ENCODE measurements at regions not wholly inside any gene's neighbourhood (a gene's known extent, or its start where the extent isn't known, plus 50 kb on each side); places are given as distances from the start of the nearest gene placed in this dataset.
"Not testable (repeated sequence)": the region's sequence is repeated elsewhere in the genome, so short reads cannot be mapped to it uniquely, and the experiment has no call there.

GRCh38 chr1:58206749-58207148 lies 339.8 kb downstream of the OMA1 start:
- H3K4me3 ChIP-seq (ENCODE audit: low read depth, low read length) = no peak overlapping the region

GRCh38 chr1:58204284-58204683 lies 342.2 kb downstream of the OMA1 start:
- H3K4me3 ChIP-seq (ENCODE audit: low read depth, low read length) = no peak overlapping the region

GRCh38 chr1:58201492-58202106 lies 344.9 kb downstream of the OMA1 start:
- H3K4me3 ChIP-seq (ENCODE audit: low read depth, low read length) = no peak overlapping the region

- H3K4me3 ChIP-seq (ENCODE audit: low read depth, low read length) = no peak overlapping the region
Observed at GRCh38 chr1:58200437-58200836, 346.1 kb downstream of the OMA1 start.

GRCh38 chr1:58197811-58198210 lies 348.7 kb downstream of the OMA1 start:
- H3K4me3 ChIP-seq (ENCODE audit: low read depth, low read length) = no peak overlapping the region

GRCh38 chr1:58190267-58190988 lies 356.1 kb downstream of the OMA1 start:
- H3K4me3 ChIP-seq (ENCODE audit: low read depth, low read length) = no peak overlapping the region

GRCh38 chr1:58189453-58189852 lies 357.1 kb downstream of the OMA1 start:
- H3K4me3 ChIP-seq (ENCODE audit: low read depth, low read length) = no peak overlapping the region

- no peak overlapping the region for H3K4me3 ChIP-seq (ENCODE audit: low read depth, low read length)
Observed at GRCh38 chr1:58183286-58183685, 363.2 kb downstream of the OMA1 start.

GRCh38 chr1:58180537-58180936 lies 366.0 kb downstream of the OMA1 start:
- H3K4me3 ChIP-seq (ENCODE audit: low read depth, low read length) = no peak overlapping the region

- not testable (repeated sequence) for H3K4me3 ChIP-seq (ENCODE audit: low read depth, low read length)
Observed at GRCh38 chr1:58169160-58169559, 377.4 kb downstream of the OMA1 start.

- not testable (repeated sequence) for H3K4me3 ChIP-seq (ENCODE audit: low read depth, low read length)
Observed at GRCh38 chr1:58167131-58167530, 379.4 kb downstream of the OMA1 start.

- no peak overlapping the region for H3K4me3 ChIP-seq (ENCODE audit: low read depth, low read length)
Observed at GRCh38 chr1:58166417-58166816, 380.1 kb downstream of the OMA1 start.

GRCh38 chr1:58165073-58165472 lies 381.5 kb downstream of the OMA1 start:
- no peak overlapping the region for H3K4me3 ChIP-seq (ENCODE audit: low read depth, low read length)

- no peak overlapping the region for H3K4me3 ChIP-seq (ENCODE audit: low read depth, low read length)
Observed at GRCh38 chr1:58162952-58163550, 383.5 kb downstream of the OMA1 start.

- H3K4me3 ChIP-seq (ENCODE audit: low read depth, low read length) = no peak overlapping the region
Observed at GRCh38 chr1:58159434-58159830, 387.1 kb downstream of the OMA1 start.

- H3K4me3 ChIP-seq (ENCODE audit: low read depth, low read length) = no peak overlapping the region
Observed at GRCh38 chr1:58158506-58159433, 387.8 kb downstream of the OMA1 start.

- no peak overlapping the region for H3K4me3 ChIP-seq (ENCODE audit: low read depth, low read length)
Observed at GRCh38 chr1:58158016-58158415, 388.5 kb downstream of the OMA1 start.

- no peak overlapping the region for H3K4me3 ChIP-seq (ENCODE audit: low read depth, low read length)
Observed at GRCh38 chr1:58157256-58157655, 389.3 kb downstream of the OMA1 start.

- no peak overlapping the region for H3K4me3 ChIP-seq (ENCODE audit: low read depth, low read length)
Observed at GRCh38 chr1:58156831-58157230, 389.7 kb downstream of the OMA1 start.

- H3K4me3 ChIP-seq (ENCODE audit: low read depth, low read length) = no peak overlapping the region
Observed at GRCh38 chr1:58156124-58156468, 390.4 kb downstream of the OMA1 start.

- H3K4me3 ChIP-seq (ENCODE audit: low read depth, low read length) = no peak overlapping the region
Observed at GRCh38 chr1:58155418-58156123, 391.0 kb downstream of the OMA1 start.

Data from iPS-11a (cell line).